ENCODE measurements at regions not wholly inside any gene's neighbourhood (a gene's known extent, or its start where the extent isn't known, plus 50 kb on each side); places are given as distances from the start of the nearest gene placed in this dataset.

- Histone ChIP-seq H3K14ac (ENCODE audit: insufficient read length) (no peak overlapping the region), H2BK20ac (ENCODE audit: low read length) (no peak overlapping the region), H3K9me3 (ENCODE audit: insufficient read depth in 2 of 2, low read depth in 1 of 2, low read length in 1 of 2) (no peaks in the 10 kb centered on the region), H3K36me3 (ENCODE audit: control insufficient read depth in 2 of 4, insufficient read depth in 4 of 4, low read length in 3 of 4) (no peaks in the 10 kb centered on the region), H2BK5ac (ENCODE audit: low read depth, low read length) (no peak overlapping the region), H3K9ac (replicated peaks in 1 of 4; ENCODE audit: extremely low read depth in 1 of 4, low read depth in 3 of 4, low read length in 3 of 4) (no peak overlapping the region), H3K23ac (ENCODE audit: insufficient read length) (no peak overlapping the region), H3K18ac (ENCODE audit: extremely low read depth, low read length) (no peak overlapping the region), H3K27me3 (replicated peaks in 1 of 4; ENCODE audit: control insufficient read depth in 3 of 4, extremely low read depth in 1 of 4, insufficient read depth in 3 of 4, low read length in 3 of 4) (peaks cover 0 to 15% (median 11%) of the 10 kb centered on the region in 4 experiments; a peak in 5 of 7 replicates), H4K20me1 (replicated peaks in 1 of 2; ENCODE audit: control insufficient read depth in 1 of 2, insufficient read depth in 2 of 2, low read length in 2 of 2) (peaks cover 8 to 15% of the 10 kb centered on the region in 2 experiments), H3K4me1 (replicated peaks in 1 of 4; ENCODE audit: control insufficient read depth in 3 of 4, insufficient read depth in 4 of 4, low read length in 3 of 4) (peaks cover 9 to 34% (median 25%) of the 10 kb centered on the region in 4 experiments), H3K23me2 (ENCODE audit: low read depth, low read length) (peaks cover 14% of the 10 kb centered on the region), H3K79me1 (ENCODE audit: low read depth, low read length) (peaks cover 12% of the 10 kb centered on the region), H2AFZ (ENCODE audit: low read length) (no peak overlapping the region), H3K4me2 (ENCODE audit: insufficient read depth in 1 of 2, low read depth in 2 of 2, low read length in 2 of 2) (no peak overlapping the region), H3K79me2 (ENCODE audit: control insufficient read depth in 1 of 2, insufficient read depth in 2 of 2, low read length in 2 of 2) (peaks cover 0 to 29% of the 10 kb centered on the region in 2 experiments; a peak in 2 of 4 replicates), H3K27ac (ENCODE audit: low read depth, low read length) (no peak overlapping the region), H2BK12ac (ENCODE audit: low read depth, low read length) (no peak overlapping the region), H4K8ac (ENCODE audit: extremely low read depth, insufficient read depth, low read length) (no peak overlapping the region), H3K56ac (replicated peaks; ENCODE audit: insufficient read length, low read depth, low read length) (no peak overlapping the region), H4K5ac (ENCODE audit: insufficient read length, low read depth, low read length) (no peak overlapping the region), H2BK120ac (replicated peaks; ENCODE audit: low read depth, low read length) (no peak overlapping the region), H2AK5ac (ENCODE audit: low read depth, low read length) (no peak overlapping the region), H4K91ac (replicated peaks; ENCODE audit: insufficient read length, low read length) (no peak overlapping the region), H3K4ac (replicated peaks; ENCODE audit: insufficient read length, low read depth, low read length) (no peak overlapping the region), H2BK15ac (ENCODE audit: low read length) (no peak overlapping the region), H3K4me3 (ENCODE audit: extremely low read depth in 1 of 4, insufficient read depth in 2 of 4, low read depth in 3 of 4, low read length in 4 of 4) (no peak overlapping the region)
- TF ChIP-seq HDAC2 (IDR thresholded peaks at IDR 0.05; ENCODE audit: borderline replicate concordance in 1 of 2, low read depth in 2 of 2, low read length in 2 of 2) (no peak), SP4 (IDR thresholded peaks at IDR 0.05; ENCODE audit: low read length) (no peak), SP1 (IDR thresholded peaks at IDR 0.05; ENCODE audit: low read depth, low read length) (no peak), HDAC6 (IDR thresholded peaks at IDR 0.05; ENCODE audit: low read depth, low read length) (no peak), ZNF274 (IDR thresholded peaks at IDR 0.05; ENCODE audit: borderline replicate concordance, extremely low read depth, low read length) (no peak)
- DNase-seq (ENCODE audit: low read depth in 1 of 2, low spot score in 2 of 2) (no peak), FAIRE-seq (no peak)
- CTCF ChIA-PET (ENCODE audit: partially characterized antibody) = interaction anchor here (1.2 to 5.3 kb wide), 4 partner anchors 11 to 140 kb away, joined by 5 to 34 read pairs (median 13); no protein-coding TSS in a partner anchor
- WGBS, 2 experiments (ENCODE audit: extremely low coverage in 1 of 2, insufficient coverage in 1 of 2, insufficient read length in 1 of 2, insufficient replicate concordance in 2 of 2, low coverage in 1 of 2, low lambda C conversion rate in 2 of 2, missing lambda C conversion rate in 1 of 2) = 83% methylated on average over 3 of the region's 3 CpGs; no CpG with 5 or more reads in 1 of the 2 experiments
- POLR2A ChIA-PET (ENCODE audit: partially characterized antibody) = interaction anchor here (0.8 to 1.6 kb wide), 4 partner anchors 12 to 49 kb away, joined by 3 to 4 read pairs (median 3); no protein-coding TSS in a partner anchor
Measured at GRCh38 chr1:201653233-201653632, 114.3 kb downstream of the NAV1 start.

All from H1 (cell line).